GM19452 (cell line): ENCODE measurements at regions not wholly inside any gene's neighbourhood (a gene's known extent, or its start where the extent isn't known, plus 50 kb on each side); places are given as distances from the start of the nearest gene placed in this dataset.
"Not testable (repeated sequence)": the region's sequence is repeated elsewhere in the genome, so short reads cannot be mapped to it uniquely, and the experiment has no call there.

Experiments used
- ATAC-seq: cut with Tn5 transposase; IDR thresholded peaks from one replicate; pipeline ENCODE4 v1.9.1; 2021; ENCODE audit not compliant: unreplicated experiment

- not testable (repeated sequence) for ATAC-seq
Measured at GRCh38 chr2:111315188-111315917, 194.6 kb downstream of the BCL2L11 start.

DNA sequence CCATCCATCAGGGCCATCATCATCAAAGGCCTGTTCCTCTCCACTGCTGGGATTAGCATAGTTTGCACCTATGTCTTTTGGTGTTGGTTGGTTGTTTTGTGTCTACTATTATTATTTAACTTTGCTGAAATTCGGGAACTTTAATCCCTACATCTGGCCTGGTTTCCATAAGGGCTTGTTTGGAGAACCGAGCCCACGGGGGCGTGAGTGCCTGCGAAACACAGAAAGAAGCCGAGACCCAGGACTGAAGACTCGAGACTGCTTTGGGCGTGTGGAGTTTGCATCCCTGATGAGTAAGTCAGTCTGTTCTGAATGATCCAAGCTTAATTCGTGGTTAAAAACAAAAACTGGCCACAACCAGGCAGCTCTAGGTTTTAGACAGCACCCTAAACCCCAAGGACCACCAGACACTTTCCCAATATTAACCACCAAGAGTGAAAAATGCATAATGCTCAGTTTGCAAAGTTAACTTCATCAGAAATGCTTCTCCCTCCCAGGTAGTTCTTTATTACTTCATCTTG is 195.6 kb downstream of the BCL2L11 start:
- ATAC-seq: not testable (repeated sequence)

GRCh38 chr2:111316881-111317549 is 196.3 kb downstream of the BCL2L11 start:
- not testable (repeated sequence) for ATAC-seq

DNA sequence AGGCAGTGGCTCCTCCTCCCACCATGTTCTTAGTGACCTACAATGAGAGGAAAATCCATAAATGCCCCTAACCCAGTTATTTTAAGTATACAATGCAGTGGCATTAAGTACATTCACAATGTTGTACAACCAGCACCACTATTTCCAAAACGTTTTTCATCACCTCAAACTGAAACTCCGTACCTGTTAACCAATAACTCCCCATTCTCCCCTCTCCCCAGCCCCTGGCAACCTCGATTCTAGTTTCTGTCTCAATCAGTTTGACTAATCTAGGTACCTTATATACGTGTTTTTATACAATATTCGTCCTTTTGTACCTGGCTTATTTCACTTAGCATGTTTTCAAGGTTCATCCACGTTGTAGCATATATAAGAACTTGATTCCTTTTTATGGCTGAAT is 198.8 kb downstream of the BCL2L11 start:
- peak; percentile 79 for ATAC-seq

DNA sequence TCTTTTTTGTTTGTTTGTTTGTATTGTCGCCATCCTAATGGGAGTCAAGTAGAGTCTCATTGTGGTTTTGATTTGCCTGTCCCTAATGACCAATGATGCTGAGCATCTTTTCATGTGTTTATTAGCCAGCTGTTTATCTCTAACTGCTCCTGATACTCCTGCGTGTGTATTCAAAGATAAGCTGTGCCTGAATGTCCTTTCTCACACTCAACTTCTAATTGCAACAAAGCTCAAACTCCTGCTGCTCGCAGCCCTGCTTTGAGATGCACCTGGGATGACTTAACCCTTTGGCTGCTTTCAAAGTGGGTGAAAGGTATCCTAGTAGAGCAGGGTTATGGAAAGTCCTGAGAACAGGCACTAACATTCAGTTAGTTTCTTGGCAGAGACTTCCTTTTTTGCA is 199.6 kb downstream of the BCL2L11 start:
- not testable (repeated sequence) for ATAC-seq

DNA sequence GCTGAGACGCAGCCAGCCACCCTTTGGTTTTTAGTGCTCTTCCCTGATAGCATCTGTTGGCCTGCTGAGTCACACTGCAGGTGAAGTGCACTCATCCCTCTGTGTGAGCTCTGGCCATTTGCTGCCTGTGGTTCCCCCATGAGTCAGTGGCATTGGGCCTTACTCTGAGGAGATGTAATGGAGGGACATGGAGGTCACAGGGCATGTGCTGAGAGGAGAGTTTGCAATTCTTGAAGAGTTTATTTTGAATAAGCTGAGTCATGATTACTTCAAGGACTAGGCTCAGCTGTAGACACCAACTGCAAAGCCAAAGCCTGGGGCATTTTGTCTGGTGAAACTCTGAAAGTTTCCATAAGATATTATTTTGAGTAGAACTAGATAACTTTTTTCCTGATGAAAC is 200.3 kb downstream of the BCL2L11 start:
- ATAC-seq: not testable (repeated sequence)

DNA sequence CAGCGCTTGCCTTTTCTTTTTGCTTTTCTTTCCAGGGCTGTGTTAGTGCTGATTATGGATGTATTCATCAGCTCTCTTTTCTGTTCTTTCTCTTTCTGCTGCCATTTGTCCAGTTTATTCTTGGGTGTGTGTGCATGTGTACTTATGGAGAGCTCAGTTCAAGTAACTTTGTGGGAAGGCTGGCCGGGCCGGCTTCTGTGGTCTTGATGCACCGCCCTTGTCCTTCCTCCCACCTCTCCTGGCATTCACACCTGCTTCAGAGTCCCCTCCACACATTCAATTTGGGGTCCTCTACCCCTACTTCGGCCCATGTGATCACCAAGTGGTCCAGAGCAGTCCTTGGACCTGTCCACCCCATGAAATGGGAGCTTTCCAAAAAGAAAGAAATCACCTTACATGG is 202.7 kb downstream of the BCL2L11 start:
- not testable (repeated sequence) for ATAC-seq

DNA sequence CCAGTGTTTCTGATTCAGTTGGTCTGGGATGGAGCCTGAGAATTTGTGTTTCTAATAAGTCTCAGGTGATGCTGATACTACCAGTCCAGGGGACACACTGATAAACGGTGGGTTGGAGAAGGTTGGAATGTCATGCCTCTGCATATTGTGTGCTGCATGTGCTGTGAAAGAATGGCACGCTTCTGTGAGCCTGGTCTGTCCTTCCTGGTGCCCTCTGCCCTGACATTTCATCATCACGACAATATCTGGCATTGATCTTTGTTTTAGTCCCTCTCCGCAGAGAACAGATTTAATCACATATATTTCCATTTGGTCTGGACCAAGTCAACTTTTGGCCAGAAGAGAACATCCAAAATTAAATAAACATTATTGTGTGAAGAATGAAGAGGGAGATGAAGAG is 207.0 kb downstream of the BCL2L11 start:
- not testable (repeated sequence) for ATAC-seq

GRCh38 chr2:111329309-111329708 is 208.6 kb downstream of the BCL2L11 start:
- not testable (repeated sequence) for ATAC-seq

DNA sequence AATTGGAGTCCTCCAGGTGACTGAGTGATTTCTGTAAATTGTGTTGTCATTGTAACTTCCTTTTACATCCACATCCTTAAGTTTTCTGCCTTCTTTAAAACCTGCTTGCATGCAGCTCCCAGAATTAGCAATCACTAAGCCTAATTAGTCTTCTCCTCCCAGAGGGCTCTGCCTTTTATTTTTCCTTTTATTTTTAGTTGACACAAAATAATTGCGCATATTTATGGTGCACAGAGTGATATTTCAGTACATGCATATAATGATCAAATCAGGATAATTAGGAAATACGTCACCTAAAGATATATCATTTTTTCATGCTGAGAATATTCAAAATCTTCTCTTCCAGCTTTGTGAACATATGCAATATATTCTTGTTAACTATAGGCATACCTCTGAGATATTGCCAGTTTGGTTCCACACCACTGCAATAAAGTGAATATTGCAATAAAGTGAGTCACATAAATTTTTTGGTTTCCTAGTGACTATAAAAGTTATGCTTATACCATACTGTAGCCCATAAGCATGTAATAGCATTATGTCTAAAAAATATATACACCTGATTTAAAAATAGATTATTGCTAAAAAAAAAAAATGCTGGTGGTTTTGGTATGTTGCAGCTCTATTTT is 210.5 kb downstream of the BCL2L11 start:
- not testable (repeated sequence) for ATAC-seq

GRCh38 chr2:111335220-111335907 is 214.7 kb downstream of the BCL2L11 start:
- ATAC-seq: not testable (repeated sequence)

DNA sequence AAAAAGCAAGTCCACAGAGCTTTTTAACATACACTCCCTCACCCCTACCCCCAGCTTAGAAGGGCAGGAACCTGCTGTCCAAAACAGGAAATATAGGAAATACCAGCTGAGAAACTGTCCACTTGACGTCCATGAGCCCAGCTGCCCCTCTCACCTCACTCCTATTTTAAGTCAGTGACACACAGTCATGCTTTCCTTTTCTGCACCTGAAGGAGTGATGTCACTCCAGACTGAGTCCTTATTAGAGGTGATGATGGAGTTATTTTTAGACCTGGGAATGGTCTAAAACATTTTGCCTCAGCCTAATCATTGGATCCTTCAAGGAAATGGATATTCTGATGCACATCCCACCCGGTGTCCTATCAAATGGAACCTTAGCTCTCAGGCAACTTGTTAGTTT is 217.8 kb downstream of the BCL2L11 start:
- ATAC-seq: not testable (repeated sequence)

- ATAC-seq: not testable (repeated sequence)
Measured at GRCh38 chr2:111339476-111339875, 218.8 kb downstream of the BCL2L11 start.

DNA sequence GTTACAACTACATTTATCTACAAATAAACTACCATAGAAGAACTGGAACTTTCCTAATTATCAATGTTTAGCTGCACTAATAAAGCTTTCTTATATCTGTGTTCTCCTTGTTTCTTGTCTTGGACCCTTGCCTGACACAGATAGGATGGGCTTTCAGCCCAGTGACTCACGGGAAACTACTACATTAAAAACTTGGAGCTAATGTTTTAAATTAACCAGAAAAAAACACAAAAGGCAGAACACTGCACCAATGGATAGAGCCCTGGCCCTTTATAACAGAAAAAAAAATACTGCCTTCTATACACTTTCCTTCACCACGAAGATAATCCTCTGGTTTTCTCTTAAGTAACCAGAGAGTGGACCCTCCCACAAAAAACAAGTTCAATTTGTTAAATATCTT is 223.9 kb downstream of the BCL2L11 start:
- not testable (repeated sequence) for ATAC-seq

- not testable (repeated sequence) for ATAC-seq
Measured at GRCh38 chr2:111345439-111345838, 224.7 kb downstream of the BCL2L11 start.

DNA sequence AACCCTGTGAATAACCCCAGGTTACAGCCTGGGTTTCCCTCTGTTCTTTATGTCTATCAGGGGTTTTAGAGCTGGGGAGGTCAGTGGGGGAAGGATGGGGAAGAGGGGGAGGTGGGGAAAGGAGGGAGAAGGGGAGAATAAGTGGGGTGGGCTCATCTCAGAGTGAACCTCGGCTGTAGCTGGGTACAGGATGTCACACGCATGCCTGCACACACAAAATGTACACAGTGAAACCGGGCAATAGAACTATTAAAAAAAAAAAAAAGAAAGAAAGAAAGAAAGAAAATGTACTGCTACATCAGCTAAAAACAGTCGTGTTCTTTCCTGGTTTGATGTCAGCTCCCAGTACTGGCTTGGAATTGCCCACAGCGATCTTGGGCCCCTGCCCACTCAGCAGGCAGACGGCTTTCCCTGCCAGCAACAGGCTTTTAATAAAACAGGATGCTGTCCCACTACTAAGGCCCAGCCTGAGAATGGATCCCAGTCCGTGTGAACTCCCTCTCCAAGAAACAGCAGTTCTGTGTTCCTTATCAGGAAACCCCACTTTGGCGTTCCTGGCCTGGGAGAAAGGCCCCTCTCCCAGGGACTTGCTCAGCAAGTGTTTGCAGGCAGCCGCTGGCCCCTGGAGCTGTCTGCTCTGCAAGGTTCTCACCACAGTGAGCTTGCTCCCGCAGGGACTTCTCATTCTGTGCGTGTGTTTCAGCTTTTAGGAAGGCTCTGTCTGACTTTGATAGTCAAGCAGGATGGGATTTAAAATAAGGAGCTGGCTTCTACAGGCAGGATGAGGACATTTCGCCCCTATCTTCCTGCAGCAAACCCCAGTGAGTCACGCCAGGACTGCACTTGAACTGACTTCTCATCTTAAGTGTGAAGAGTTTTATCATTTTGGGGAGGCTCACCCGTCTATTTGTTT is 225.6 kb downstream of the BCL2L11 start:
- not testable (repeated sequence) for ATAC-seq

DNA sequence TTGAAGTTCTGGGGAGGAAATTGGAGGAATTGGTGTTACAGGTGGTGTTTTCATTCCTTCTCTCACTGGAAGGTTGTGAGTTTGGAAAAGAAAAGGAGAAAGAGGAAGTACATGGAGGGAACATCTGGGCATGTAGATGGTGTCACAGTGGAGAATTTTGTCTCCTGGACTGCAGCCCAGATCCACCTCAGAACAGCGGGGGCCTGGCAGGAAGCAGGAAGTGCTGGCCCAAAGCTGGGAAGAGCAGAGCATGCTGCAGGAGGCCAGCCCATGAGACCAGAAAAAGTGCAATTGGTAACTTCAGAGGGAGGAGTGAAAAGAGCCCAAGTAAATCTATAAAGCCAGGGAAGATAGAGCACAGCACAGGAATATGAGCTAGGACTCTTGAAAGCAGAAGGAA is 227.0 kb downstream of the BCL2L11 start:
- not testable (repeated sequence) for ATAC-seq

- not testable (repeated sequence) for ATAC-seq
Measured at GRCh38 chr2:111348316-111348715, 227.6 kb downstream of the BCL2L11 start.

DNA sequence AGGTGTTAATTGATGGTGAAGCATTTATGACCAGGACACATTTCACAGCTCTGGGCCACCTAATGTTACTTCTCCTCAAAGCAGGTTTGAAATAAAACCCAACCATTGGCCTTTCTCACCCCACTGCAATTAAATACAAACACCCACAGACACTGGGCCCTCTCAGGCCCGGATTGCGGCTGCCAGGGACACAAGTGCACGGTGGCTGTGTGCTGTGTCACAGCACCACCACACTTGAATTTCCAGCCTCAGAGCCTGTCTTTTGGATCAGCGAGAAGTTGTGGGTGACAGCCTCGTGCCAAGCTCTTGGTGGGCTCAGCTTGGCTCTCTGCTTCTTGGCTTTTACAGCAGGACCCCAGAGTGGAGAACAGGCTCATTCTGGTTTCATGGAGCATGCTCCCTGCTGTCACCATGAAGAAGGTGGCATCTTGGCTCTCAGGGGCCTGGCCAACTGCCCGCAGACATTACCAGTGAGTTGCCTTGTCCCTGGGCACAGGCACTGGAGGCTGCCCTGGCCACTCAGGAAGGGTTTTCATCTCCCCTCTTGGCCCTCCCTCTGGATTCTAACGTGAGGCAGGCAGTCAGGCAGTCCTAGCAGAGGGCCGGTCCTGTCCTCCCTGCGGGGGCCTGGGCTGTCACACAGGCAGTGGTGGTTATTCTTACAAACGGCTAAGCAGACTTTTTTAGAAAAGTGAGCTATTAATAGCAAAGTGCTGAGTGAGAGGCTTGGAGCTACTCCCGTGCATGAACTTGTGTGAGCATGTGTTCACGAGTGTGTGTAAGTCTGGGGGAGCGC is 234.5 kb downstream of the BCL2L11 start:
- ATAC-seq: not testable (repeated sequence)
